A549 (cell line): ENCODE measurements at regions not wholly inside any gene's neighbourhood (a gene's known extent, or its start where the extent isn't known, plus 50 kb on each side); places are given as distances from the start of the nearest gene placed in this dataset.

Source experiments
- ATAC-seq, 2 experiments: fragments of 200-7000 bp in 1 of 2; fragments of >200 bp in 1 of 2; cut with Nextera tagmentation in 1 of 2; cut with Tn5 transposase in 1 of 2; 3 replicates each; pipeline versions ENCODE4 v1.8.0 to v1.9.1; 2018 to 2020; ENCODE audit warnings: mild to moderate bottlenecking in 1 of 2, moderate library complexity in 1 of 2
- CTCF ChIA-PET: fragments of 300-600 bp; sonication (Branson Sonifier 250); formaldehyde crosslinking; extraction: SDS; loops from one replicate; lab custom pipeline; 2021; ENCODE audit warnings: antibody characterized with exemption, inconsistent platforms; lab: Yijun Ruan, JAX
- POLR2A ChIA-PET: fragments of 350-600 bp; formaldehyde crosslinking; extraction: SDS; loops from one replicate; lab custom pipeline; 2021; ENCODE audit warnings: antibody characterized with exemption, inconsistent platforms; lab: Yijun Ruan, JAX
- DNase-seq, 2 experiments: peaks; one replicate each; pipeline versions ENCODE4 v3.0.0 to v3.0.0-alpha.2; 2011 to 2016; ENCODE audit warnings: low read depth in 1 of 2, low spot score in 1 of 2
- FAIRE-seq: peaks from 2 replicates; lab custom pipeline; 2011; peaks lifted over from hg19 to GRCh38; lab: Jason Lieb, UNC
- H3K27ac ChIP-seq, 2 experiments: fragments of >200 bp; sonication (Bioruptor Twin); formaldehyde crosslinking; 3 replicates each; pipeline ENCODE4 v1.5.1; 2016 to 2017
- H3K4me1 ChIP-seq: fragments of >200 bp; sonication (Bioruptor Twin); formaldehyde crosslinking; 3 replicates; pipeline ENCODE4 v1.6.1; 2016
- H3K4me2 ChIP-seq: fragments of >200 bp; sonication (Bioruptor Twin); formaldehyde crosslinking; 3 replicates; pipeline ENCODE4 v1.6.1; 2016
- H3K4me3 ChIP-seq: fragments of >200 bp; sonication (Bioruptor Twin); formaldehyde crosslinking; 3 replicates; pipeline ENCODE4 v1.5.1; 2016
- H3K9me3 ChIP-seq: fragments of >200 bp; sonication (Bioruptor Twin); formaldehyde crosslinking; 3 replicates; pipeline ENCODE4 v1.6.1; 2016
- BCL3 ChIP-seq: fragments of >200 bp; sonication (Bioruptor Twin); formaldehyde crosslinking; IDR thresholded peaks from 3 replicates; pipeline ENCODE4 v1.6.1; 2016
- CBX2 ChIP-seq: fragments of 200-600 bp; sonication (generic); IDR thresholded peaks from 2 replicates; pipeline ENCODE4 v1.6.1; 2016; ENCODE audit warnings: low read depth, mild to moderate bottlenecking, borderline replicate concordance
- CBX8 ChIP-seq: fragments of 200-600 bp; sonication (generic); IDR thresholded peaks from 2 replicates; pipeline ENCODE4 v1.6.1; 2016
- CHD4 ChIP-seq: fragments of 200-600 bp; sonication (generic); IDR thresholded peaks from 2 replicates; pipeline ENCODE4 v1.6.1; 2016; ENCODE audit warnings: antibody characterized with exemption, mild to moderate bottlenecking, borderline replicate concordance
- E2F6 ChIP-seq: IDR thresholded peaks from 2 replicates; pipeline ENCODE4 v1.6.1; 2012; ENCODE audit warnings: low read depth, borderline replicate concordance
- EP300 ChIP-seq, 2 experiments: fragments of >200 bp; sonication (Bioruptor Twin); formaldehyde crosslinking; IDR thresholded peaks; 2 replicates in 1 of 2; 3 replicates in 1 of 2; pipeline ENCODE4 v1.6.1; 2016 to 2017
- ESRRA ChIP-seq: fragments of 150-350 bp; IDR thresholded peaks from 2 replicates; pipeline ENCODE4 v1.6.1; 2014; ENCODE audit warnings: mild to moderate bottlenecking, low read length, borderline replicate concordance
- FOSL2 ChIP-seq, 2 experiments: fragments of 450-650 bp in 1 of 2; fragments of >200 bp in 1 of 2; sonication (Bioruptor Twin) in 1 of 2; formaldehyde crosslinking; IDR thresholded peaks; 2 replicates each; pipeline versions ENCODE4 v1.5.0 to v1.6.1; 2016 to 2020; ENCODE audit warnings: mild to moderate bottlenecking in 1 of 2, moderate library complexity in 1 of 2
- HES2 ChIP-seq: fragments of >200 bp; sonication (Bioruptor Twin); formaldehyde crosslinking; IDR thresholded peaks from 2 replicates; pipeline ENCODE4 v1.6.1; 2016
- HEYL ChIP-seq: fragments of 250-450 bp; sonication (Bioruptor Pico); IDR thresholded peaks from 2 replicates; pipeline ENCODE4 v1.8.0; 2021; ENCODE audit warnings: mild to moderate bottlenecking, moderate library complexity
- HOXB13 ChIP-seq: fragments of 250-450 bp; sonication (Bioruptor Pico); IDR thresholded peaks from 2 replicates; pipeline ENCODE4 v1.5.0; 2020; ENCODE audit warnings: low read depth, mild to moderate bottlenecking, moderate library complexity
- JUN ChIP-seq, 2 experiments: fragments of >200 bp; sonication (Bioruptor Twin); formaldehyde crosslinking; IDR thresholded peaks; 2 replicates in 1 of 2; 3 replicates in 1 of 2; pipeline ENCODE4 v1.6.1; 2016 to 2017
- JUNB ChIP-seq: fragments of >200 bp; sonication (Bioruptor Twin); formaldehyde crosslinking; IDR thresholded peaks from 2 replicates; pipeline ENCODE4 v1.6.1; 2016
- KDM5A ChIP-seq: fragments of 200-600 bp; sonication (generic); IDR thresholded peaks from 2 replicates; pipeline ENCODE4 v1.6.1; 2016; ENCODE audit warnings: antibody characterized with exemption, mild to moderate bottlenecking
- MAZ ChIP-seq: fragments of 150-350 bp; IDR thresholded peaks from 2 replicates; pipeline ENCODE4 v1.6.1; 2014; ENCODE audit warnings: antibody characterized with exemption, low read depth, low read length, borderline replicate concordance
- MYC ChIP-seq: IDR thresholded peaks from 2 replicates; pipeline ENCODE4 v1.6.1; 2012; ENCODE audit warnings: mild to moderate bottlenecking, inconsistent platforms, low read length, improper control_type of control experiment, borderline replicate concordance
- NPAS2 ChIP-seq: fragments of 250-450 bp; sonication (Bioruptor Pico); IDR thresholded peaks from 2 replicates; pipeline ENCODE4 v1.8.0; 2022; ENCODE audit warnings: mild to moderate bottlenecking, moderate library complexity, borderline replicate concordance
- NR3C1 ChIP-seq: fragments of >200 bp; sonication (Bioruptor Twin); formaldehyde crosslinking; IDR thresholded peaks from 3 replicates; pipeline ENCODE4 v1.6.1; 2017
- PHF8 ChIP-seq: fragments of 200-600 bp; sonication (generic); IDR thresholded peaks from 2 replicates; pipeline ENCODE4 v1.6.1; 2016; ENCODE audit warnings: low read depth, mild to moderate bottlenecking, antibody characterized with exemption, moderate library complexity, borderline replicate concordance
- RARB ChIP-seq: fragments of 250-450 bp; sonication (Bioruptor Pico); IDR thresholded peaks from 2 replicates; pipeline ENCODE4 v1.8.0; 2021; ENCODE audit warnings: mild to moderate bottlenecking, moderate library complexity
- RCOR1 ChIP-seq: fragments of 150-350 bp; IDR thresholded peaks from 2 replicates; pipeline ENCODE4 v1.6.1; 2014; ENCODE audit warnings: antibody characterized with exemption, low read length, low read depth
- RNF2 ChIP-seq: fragments of 200-600 bp; sonication (generic); IDR thresholded peaks from 2 replicates; pipeline ENCODE4 v1.6.1; 2016; ENCODE audit warnings: low read depth, mild to moderate bottlenecking, antibody characterized with exemption, moderate library complexity, borderline replicate concordance
- SMC3 ChIP-seq: fragments of >200 bp; sonication (Bioruptor Twin); formaldehyde crosslinking; IDR thresholded peaks from 3 replicates; pipeline ENCODE4 v1.6.1; 2018; ENCODE audit warnings: inconsistent platforms
- SREBF2 ChIP-seq: fragments of 450-650 bp; IDR thresholded peaks from 2 replicates; pipeline ENCODE4 v1.6.1; 2014; ENCODE audit warnings: mild to moderate bottlenecking, moderate library complexity
- TFCP2L1 ChIP-seq: fragments of 250-450 bp; sonication (Bioruptor Pico); IDR thresholded peaks from 2 replicates; pipeline ENCODE4 v1.5.0; 2021; ENCODE audit warnings: mild to moderate bottlenecking
- ZC3H11A ChIP-seq: fragments of 450-650 bp; IDR thresholded peaks from 2 replicates; pipeline ENCODE4 v1.6.1; 2014; ENCODE audit warnings: antibody characterized with exemption, mild to moderate bottlenecking
- ZNF302 ChIP-seq: fragments of 250-450 bp; sonication (Bioruptor Pico); IDR thresholded peaks from 2 replicates; pipeline ENCODE4 v1.9.0; 2021; ENCODE audit warnings: inconsistent platforms, mild to moderate bottlenecking, moderate library complexity
- ZSCAN20 ChIP-seq: fragments of 250-450 bp; sonication (Bioruptor Pico); IDR thresholded peaks from 2 replicates; pipeline ENCODE4 v1.8.0; 2022; ENCODE audit warnings: mild to moderate bottlenecking, moderate library complexity
- WGBS: methylation state at CpG from one replicate; pipeline ENCODE4 v1.1.6; 2017; ENCODE audit errors: missing lambda C conversion rate; 5-methylcytosine and 5-hydroxymethylcytosine counted together
- TF ChIP-seq, protein P1 (sequence below): IDR thresholded peaks from 2 replicates; pipeline ENCODE4 v1.6.1; 2012
- TF ChIP-seq, protein P2 (sequence below): fragments of 250-450 bp; sonication (Bioruptor Pico); IDR thresholded peaks from 2 replicates; pipeline ENCODE4 v1.5.0; 2020; ENCODE audit warnings: low read depth, mild to moderate bottlenecking, moderate library complexity

DNA sequence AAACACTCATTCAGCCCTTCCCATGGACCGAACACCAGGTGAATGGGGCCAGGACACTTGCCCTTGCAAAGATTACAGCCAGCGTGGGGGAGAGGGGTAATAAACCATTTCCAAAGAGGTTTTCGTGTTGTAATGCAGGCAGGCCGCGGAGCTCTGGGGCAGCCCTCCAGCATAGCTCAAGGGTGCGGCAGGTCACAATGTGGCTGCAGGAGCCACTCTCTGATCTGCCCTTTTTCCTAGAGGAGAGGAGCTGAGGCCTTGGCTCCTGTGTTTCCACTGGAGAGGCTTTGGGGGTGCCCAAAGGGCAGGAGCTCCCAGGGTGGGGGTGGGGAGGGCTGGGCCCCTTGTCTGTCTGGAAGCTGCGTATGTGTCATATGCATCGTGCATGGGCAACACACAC is 134.2 kb upstream of the NECTIN1 start (continued):
- TF ChIP-seq HES2 (no peak), E2F6 (no peak), JUN (IDR thresholded peaks at IDR 0.05) (no peak), RARB (CRISPR knock-in tag) (no peak), SMC3 (no peak), PHF8 (no peak), ZNF302 (CRISPR knock-in tag) (no peak), NR3C1 (no peak)
- TF ChIP-seq, protein P1, sequence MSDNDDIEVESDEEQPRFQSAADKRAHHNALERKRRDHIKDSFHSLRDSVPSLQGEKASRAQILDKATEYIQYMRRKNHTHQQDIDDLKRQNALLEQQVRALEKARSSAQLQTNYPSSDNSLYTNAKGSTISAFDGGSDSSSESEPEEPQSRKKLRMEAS = no peak

DNA sequence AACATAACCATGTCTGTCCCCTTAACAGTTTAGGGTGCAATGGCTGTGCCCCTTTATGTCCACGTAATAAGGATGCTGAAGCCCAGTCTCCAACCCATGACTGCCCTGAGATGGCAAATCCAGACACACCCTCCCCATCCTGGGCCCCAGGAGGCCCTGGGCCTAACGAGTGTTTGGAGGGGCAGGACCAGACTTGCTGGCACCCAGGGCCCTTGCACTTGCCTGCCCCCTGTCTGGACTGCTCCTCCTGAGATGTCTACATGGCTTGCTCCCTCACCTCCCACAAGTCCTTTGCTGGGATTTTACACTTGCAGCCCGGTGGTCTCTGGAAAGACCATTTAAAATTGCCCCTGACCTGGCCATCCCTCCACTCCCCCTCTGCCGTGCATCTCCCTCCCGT is 132.2 kb upstream of the NECTIN1 start:
- FAIRE-seq = no peak
- no peaks in the 10 kb centered on the region for H3K9me3 ChIP-seq
- no peak overlapping the region for H3K4me3 ChIP-seq
- TF ChIP-seq TFCP2L1 (no peak), KDM5A (no peak), ZNF302 (CRISPR knock-in tag) (no peak), JUNB (no peak), ZSCAN20 (no peak), SREBF2 (no peak), CBX2 (no peak), RCOR1 (no peak), MAZ (no peak), NR3C1 (no peak), FOSL2 (IDR thresholded peaks at IDR 0.05) (no peak), FOSL2 (CRISPR knock-in tag; IDR thresholded peaks at IDR 0.05) (no peak), HOXB13 (CRISPR knock-in tag) (no peak)
- H3K4me2 ChIP-seq = no peak overlapping the region
- ChIA-PET POLR2A (no interaction called here), CTCF (no interaction called here)
- no peak for DNase-seq
- 2% methylated on average over 4 of the region's 5 CpGs for WGBS
- no peaks in the 10 kb centered on the region for H3K4me1 ChIP-seq
- no peak overlapping the region for H3K27ac ChIP-seq
- no peak for ATAC-seq

DNA sequence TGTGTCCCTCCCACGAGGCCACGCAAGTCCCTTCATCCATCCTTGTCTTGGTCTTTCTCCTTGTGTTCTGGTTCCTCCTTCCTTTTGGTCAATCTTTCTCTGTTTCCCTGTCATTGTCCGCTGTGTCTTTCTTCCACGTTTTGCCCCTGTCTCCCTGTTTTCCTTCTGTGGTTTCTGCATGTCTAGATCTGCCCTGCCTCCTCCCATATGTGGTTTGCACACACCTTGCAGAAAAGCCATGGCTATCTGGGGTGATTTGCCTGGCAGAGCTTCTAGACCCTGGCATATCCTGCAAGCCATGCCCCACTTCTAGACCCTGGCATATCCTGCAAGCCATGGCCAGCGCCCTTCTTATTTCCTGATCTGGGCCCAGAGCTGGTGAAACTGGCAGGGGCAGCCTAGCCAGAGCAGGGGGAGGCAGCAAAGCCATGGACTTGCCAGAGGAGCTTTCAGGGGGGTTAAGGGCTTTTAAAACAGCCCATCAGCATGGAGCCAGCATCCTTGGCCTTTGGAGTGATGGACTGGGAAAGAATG is 131.6 kb upstream of the NECTIN1 start:
- FAIRE-seq (no peak), DNase-seq (no peak), ATAC-seq (no peak)
- Histone ChIP-seq H3K9me3 (no peaks in the 10 kb centered on the region), H3K4me3 (no peak overlapping the region), H3K4me1 (no peaks in the 10 kb centered on the region), H3K4me2 (no peak overlapping the region), H3K27ac (no peak overlapping the region)
- 11% methylated on average over 5 of the region's 5 CpGs for WGBS
- POLR2A ChIA-PET = no interaction called here
- CTCF ChIA-PET = no interaction called here
- no peak for TF ChIP-seq E2F6

GRCh38 chr11:119859684-119860083 is 130.7 kb upstream of the NECTIN1 start:
- DNase-seq (no peak), FAIRE-seq (no peak), ATAC-seq (no peak)
- 7% methylated on average over 3 of the region's 4 CpGs for WGBS
- Histone ChIP-seq H3K4me3 (no peak overlapping the region), H3K4me2 (no peak overlapping the region), H3K27ac (no peak overlapping the region), H3K9me3 (no peaks in the 10 kb centered on the region), H3K4me1 (no peaks in the 10 kb centered on the region)
- POLR2A ChIA-PET = no interaction called here
- CTCF ChIA-PET = no interaction called here
- TF ChIP-seq NPAS2 (no peak), ZC3H11A (no peak), HEYL (CRISPR knock-in tag) (no peak), JUN (IDR thresholded peaks at IDR 0.05) (no peak), CBX2 (no peak), MYC (no peak), RNF2 (no peak), RCOR1 (no peak), ZSCAN20 (no peak), CHD4 (no peak), ESRRA (no peak), KDM5A (no peak), SREBF2 (no peak), BCL3 (no peak), CBX8 (no peak), TFCP2L1 (no peak), EP300 (IDR thresholded peaks at IDR 0.05) (no peak)
- TF ChIP-seq, protein P2, sequence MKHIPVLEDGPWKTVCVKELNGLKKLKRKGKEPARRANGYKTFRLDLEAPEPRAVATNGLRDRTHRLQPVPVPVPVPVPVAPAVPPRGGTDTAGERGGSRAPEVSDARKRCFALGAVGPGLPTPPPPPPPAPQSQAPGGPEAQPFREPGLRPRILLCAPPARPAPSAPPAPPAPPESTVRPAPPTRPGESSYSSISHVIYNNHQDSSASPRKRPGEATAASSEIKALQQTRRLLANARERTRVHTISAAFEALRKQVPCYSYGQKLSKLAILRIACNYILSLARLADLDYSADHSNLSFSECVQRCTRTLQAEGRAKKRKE = no peak
